EL (cell line): ENCODE measurements at regions not wholly inside any gene's neighbourhood (a gene's known extent, or its start where the extent isn't known, plus 50 kb on each side); places are given as distances from the start of the nearest gene placed in this dataset.
A peak's percentile ranks its signal among the peaks of the same experiment; 100 is the strongest.
"Not testable (repeated sequence)": the region's sequence is repeated elsewhere in the genome, so short reads cannot be mapped to it uniquely, and the experiment has no call there.

Source experiments
- DNase-seq: peaks from one replicate; pipeline ENCODE4 v3.0.0-alpha.2; 2016

GRCh38 chr10:31125789-31126188, 94.1 kb upstream of the ZNF438 start:
- no peak for DNase-seq

- no peak for DNase-seq
Measured at GRCh38 chr10:31126593-31126992, 94.9 kb upstream of the ZNF438 start.

GRCh38 chr10:31128536-31128935, 96.9 kb upstream of the ZNF438 start:
- no peak for DNase-seq

DNA sequence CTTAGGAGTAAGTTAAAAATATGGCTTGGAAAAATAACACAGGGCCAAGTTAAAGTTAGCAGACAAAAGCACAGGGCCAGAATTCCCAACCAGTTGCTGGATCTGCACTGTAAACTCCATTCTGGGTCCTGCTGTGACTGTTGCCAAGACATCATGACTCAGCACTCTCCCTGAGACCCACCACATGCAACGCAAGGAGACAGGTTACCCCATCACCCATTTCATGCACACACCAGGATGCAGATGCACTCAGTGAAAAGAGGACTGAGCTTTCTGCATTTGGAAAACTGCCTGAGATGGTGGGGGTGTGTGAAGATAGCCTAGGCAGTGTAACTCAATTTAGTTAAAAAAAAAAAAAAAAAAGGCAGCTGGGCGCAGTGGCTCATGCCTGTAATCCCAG, 97.6 kb upstream of the ZNF438 start:
- DNase-seq, result peak; percentile 62

DNA sequence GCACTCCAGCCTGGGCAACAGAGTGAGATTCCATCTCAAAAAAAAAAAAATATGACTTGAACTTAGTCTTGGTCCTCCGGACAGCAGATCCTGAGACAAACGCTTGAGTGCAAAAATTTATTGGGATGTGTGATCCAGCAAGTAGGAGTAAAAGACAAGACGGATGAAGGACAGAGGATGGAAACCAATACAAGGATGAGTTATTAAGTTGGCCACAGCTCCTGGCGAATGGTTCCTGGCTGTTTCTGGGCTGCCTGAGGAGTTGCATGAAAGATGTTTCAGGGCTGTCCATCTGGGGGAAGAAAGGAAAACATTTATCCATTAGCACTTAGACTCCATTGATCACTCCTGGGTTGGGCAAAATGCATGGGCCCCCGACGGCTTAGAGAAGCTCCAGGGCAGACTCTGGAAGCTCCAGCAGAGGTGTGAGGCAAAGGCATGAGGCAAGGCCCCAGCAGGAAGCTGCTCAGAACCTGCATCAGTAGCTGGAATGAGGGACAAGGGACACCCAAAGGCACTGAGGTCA, 98.3 kb upstream of the ZNF438 start:
- no peak for DNase-seq

DNA sequence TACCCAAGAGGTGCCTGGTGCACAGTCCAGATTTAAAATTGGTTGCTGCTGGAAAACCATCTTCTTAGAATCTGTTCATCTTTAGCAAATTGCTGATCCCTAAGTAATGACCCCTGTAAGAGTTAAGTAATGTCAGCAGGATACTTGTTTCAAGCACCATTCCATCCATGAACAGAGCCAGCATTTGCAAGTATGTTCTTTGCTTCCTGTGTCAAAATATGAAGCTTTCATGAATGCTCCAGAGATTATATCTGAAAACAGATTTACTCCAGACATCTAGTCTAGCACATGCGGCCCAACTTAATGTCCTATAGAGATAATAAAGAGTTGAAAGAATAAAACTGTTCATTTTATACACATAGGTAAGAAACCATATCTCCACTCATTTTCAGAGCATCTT, 98.7 kb upstream of the ZNF438 start:
- no peak for DNase-seq

DNA sequence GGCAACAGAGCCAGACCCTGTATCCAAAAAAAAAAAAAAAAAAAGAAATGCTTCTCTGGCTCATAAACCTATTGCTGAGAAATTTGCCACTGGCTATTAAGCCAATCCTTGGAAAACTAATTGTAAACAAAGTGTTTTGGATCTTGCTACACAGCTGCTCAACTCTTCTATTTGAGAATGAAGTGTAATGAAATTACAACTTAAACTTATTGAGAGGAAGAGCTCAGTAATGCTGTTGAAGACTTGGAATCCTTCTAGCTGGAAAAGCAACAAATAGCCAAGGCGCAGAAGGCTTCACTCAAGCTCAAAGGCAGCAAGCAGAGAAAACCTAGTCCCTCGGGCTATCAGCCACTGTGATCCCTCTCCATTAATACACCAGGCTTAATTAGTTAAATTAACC, 99.6 kb upstream of the ZNF438 start:
- no peak for DNase-seq

DNA sequence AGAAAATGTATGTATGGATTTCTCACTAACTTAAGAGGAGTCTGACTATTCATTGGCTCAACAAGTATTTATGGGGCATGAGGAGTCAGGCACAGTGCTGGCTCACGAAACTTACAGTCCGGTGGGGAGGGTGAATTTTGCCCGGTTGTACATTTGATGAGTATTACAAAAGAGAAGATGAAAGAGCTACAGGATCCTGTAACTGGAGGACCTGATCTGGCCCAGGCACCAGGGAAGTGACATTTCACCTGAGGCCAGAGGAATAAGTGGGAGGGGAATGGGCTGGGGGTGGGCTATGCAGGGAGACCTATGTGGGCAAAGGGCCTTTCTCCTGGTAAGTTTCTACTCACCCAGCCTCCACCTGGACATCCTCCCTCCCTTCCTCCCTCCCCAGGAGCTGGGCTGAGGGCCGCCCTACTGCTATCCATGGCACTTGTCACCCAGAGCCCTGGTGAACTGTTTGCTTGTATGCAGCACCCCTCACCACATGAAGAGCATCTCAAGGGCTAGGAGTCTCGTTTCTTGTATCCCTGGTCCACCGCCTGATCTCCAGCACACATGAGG, 101.1 kb upstream of the ZNF438 start:
- DNase-seq, result no peak

GRCh38 chr10:31133251-31133791, 101.7 kb upstream of the ZNF438 start:
- no peak for DNase-seq

GRCh38 chr10:31133792-31134310, 102.2 kb upstream of the ZNF438 start:
- peak; percentile 78 for DNase-seq

- peak; percentile 75 for DNase-seq
Measured at GRCh38 chr10:31134311-31134952, 102.8 kb upstream of the ZNF438 start.

DNA sequence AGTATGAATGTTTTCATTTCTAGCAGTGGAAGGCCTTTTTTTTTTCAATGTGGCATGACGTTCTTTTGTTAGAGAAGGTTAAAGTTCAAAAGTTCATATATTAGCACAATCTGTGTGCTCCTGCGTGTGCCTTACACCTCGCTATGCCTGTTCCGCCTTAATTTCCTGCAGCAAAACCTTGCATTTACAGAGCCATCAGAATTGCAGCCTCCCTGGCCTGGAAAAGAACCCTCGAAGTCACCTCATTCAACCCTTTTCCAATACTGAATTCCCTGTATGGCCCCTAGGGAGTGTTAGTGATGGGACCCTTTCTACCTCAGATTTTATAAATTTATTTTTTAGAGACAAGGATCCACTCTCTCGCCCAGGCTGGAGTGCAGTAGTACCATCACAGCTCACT, 103.5 kb upstream of the ZNF438 start:
- no peak for DNase-seq

DNA sequence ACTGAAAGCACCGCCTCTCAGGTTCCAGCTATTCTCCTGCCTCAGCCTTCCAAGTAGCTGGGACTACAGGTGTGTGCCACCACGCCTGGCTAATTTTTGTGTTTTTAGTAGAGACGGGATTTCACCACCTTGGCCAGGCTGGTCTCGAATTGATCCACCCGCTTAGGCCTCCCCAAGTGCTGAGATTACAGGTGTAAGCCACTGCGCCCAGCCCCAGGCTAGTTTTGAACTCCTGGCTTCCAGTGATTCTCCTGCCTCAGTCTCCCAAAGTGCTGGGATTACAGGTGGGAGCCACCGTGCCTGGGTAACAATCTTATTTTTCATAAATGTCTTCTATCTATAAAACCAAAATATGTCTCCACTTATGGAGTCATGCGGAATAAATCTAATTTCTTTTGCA, 104.1 kb upstream of the ZNF438 start:
- DNase-seq, result not testable (repeated sequence)

DNA sequence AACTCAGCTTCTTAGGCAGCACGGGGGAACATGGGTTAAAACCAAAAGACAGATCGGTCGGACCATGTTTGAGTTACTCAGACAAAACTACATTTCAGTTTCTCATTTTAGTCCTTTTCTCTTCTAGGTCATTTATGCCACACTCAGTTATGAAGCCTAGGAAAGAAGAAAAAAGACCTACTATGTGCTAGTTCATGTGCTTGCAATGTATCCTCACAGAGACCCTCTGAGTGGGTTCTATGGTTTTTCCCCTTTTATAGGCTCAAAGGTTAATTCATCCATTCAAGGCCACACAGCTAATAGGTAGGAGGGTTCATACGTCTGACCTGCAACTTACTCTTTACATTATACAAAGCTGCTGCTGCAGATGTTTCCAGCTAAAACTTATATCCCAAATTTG, 104.7 kb upstream of the ZNF438 start:
- DNase-seq, result no peak

DNA sequence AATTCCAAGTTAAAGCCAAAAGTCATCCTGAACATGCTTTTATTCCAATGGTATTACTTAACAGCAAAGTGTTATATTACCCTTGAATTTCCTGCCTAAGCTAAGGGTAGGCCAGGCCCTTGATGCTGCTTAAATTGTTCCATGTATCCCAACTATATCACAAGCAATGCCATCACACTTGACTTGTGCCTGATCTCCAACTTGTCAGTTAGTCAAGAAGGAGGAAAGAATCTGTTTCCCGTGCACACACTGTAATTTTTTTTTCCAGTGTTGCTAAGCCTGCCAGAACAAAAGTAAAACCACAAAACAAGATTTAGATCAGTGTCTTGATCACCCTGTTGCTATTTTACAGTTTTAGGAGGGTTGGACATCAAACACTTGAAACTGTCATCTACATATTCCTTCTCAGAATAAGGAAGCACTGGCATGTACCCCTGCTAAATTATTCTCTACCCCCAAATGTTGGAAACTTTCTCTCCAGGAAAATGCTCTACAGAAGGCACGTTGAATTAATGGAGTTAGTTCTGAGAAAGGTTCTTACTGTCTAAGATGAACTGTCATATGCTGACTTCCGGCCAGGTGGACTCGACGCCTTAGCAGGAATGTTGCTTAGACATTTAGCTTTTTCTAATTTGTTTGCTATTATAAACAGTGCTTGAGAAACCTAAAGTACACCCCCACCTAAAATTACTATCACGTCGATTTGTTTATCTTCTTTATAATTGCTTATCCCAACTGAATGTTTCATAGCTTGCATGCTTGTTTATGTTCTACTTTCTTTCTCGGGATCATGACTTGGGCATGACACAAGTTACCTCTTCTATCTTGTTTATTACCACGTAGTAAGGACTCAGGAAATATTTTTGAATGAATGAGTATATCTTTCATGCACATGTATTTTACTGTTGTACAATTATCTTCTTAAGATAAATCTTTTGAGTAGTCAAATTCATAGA, 105.5 kb upstream of the ZNF438 start:
- peak; percentile 25 for DNase-seq

GRCh38 chr10:31138026-31138553, 106.4 kb upstream of the ZNF438 start:
- DNase-seq, result no peak

- DNase-seq, result no peak
Measured at GRCh38 chr10:31139497-31139896, 107.8 kb upstream of the ZNF438 start.

GRCh38 chr10:31140716-31141115, 109.1 kb upstream of the ZNF438 start:
- DNase-seq, result no peak

DNA sequence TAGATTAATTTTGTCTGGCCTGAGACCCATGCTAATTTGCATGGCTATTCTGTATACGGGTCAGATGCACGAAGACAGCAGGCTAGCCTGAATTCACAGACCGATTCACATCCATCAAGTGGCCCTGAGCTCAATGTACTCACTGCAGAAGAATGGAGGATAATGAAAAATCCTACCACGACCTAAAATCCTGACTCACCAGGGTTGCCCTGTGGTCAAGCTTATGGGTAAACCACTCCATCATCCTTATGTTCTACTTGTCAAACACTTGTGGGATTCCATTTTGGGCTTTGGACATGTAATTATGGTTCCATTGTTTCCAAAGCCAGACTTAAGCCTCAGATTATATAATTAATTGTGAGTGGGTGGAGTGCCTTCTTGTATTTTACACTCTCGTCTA, 110.4 kb upstream of the ZNF438 start:
- DNase-seq, result peak; percentile 85

DNA sequence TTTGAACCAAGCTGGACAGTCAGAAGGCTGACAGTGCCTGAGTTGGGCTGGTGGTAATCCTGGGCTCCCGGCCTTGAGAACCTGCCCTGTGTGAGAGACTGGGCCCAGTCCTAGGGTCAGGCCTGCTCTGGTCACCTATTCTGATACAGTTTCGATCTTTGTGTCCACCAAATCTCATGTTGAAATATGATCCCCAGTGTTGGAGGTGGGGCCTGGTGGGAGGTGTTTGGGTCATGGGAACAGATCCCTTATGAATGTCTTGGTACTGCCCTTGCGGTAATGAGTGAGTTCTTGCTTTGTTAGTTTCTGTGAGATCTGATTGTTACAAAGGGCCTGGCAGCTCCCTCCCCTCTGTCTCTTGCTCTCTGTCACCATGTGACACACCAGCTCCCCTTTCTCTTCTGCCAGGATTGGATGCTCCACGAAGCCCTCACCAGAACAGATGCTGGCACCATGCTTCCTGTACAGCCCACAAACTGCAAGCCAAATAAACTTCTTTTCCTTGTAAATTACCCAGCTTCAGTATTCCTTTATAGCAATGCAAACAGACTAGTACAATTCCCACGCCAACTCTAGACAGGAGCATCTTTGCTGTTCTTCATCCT, 111.8 kb upstream of the ZNF438 start:
- no peak for DNase-seq

DNA sequence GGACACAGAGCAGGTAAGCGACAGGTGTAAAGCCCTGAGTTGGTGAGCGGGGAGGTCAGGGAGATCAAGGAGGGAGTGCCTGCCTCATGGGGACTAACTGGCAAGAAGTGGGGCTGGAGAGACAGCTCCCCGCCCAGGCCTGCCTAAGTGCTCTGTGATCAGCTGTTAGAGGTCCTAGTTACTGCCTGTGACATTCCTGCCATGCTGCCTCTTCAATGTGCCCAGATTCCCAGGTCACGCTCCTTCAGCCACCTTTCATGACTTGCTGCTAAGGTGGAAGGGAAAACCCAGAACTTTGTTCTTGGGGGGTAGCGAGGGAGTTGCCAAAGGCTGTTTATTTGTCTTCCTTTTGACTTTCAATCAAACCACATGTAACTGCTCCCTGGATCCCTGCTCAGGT, 114.3 kb upstream of the ZNF438 start:
- no peak for DNase-seq

GRCh38 chr10:31146491-31147209, 115.0 kb upstream of the ZNF438 start:
- DNase-seq, result peak; percentile 80
